Large intestine (tissue), 3 donors: ENCODE measurements at regions not wholly inside any gene's neighbourhood (a gene's known extent, or its start where the extent isn't known, plus 50 kb on each side); places are given as distances from the start of the nearest gene placed in this dataset.

Experiments used
- DNase-seq, 2 donors: peaks; one replicate each; pipeline versions ENCODE4 v3.0.0 to v3.0.0-alpha.2; 2013
- H3K27ac ChIP-seq: one replicate; pipeline ENCODE4 v1.5.1; 2013; ENCODE audit warnings: low read length
- H3K27me3 ChIP-seq: 2 replicates; pipeline ENCODE4 v1.6.1; 2013; ENCODE audit warnings: low read length; ENCODE audit not compliant: control insufficient read depth, insufficient read depth
- H3K36me3 ChIP-seq: 2 replicates; pipeline ENCODE4 v1.6.1; 2013; ENCODE audit warnings: low read length; ENCODE audit not compliant: control insufficient read depth, insufficient read depth
- H3K4me1 ChIP-seq: one replicate; pipeline ENCODE4 v1.6.1; 2013; ENCODE audit warnings: low read length; ENCODE audit not compliant: control insufficient read depth, insufficient read depth
- H3K4me3 ChIP-seq: one replicate; pipeline ENCODE4 v1.5.1; 2013; ENCODE audit warnings: low read length
- H3K9me3 ChIP-seq: one replicate; pipeline ENCODE4 v1.6.1; 2013; ENCODE audit warnings: mild to moderate bottlenecking, low read depth, low read length, moderate library complexity; ENCODE audit not compliant: control insufficient read depth
- whole genome bisulfite sequencing: methylation state at CpG from one replicate; pipeline ENCODE4 v1.1.5; 2013; ENCODE audit warnings: low lambda C conversion rate; ENCODE audit not compliant: insufficient coverage; 5-methylcytosine and 5-hydroxymethylcytosine counted together

DNA sequence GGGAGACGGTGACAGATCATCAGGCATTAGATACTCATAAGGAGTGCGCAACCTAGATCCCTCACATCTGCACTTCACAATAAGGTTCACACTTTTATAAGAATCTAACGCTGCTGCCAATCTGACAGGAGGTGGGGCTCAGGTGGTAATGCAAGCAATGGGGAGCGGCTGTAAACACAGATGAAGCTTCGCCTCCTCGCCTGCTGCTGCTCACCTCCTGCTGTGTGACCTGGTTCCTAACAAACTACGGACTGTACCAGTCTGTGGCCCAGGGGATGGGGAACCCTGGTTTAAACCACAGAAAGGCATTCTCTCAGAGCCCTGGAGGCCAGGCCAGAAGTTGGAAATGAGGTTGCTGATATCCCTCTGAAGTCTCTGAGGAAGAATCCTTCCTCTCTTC lies 323.6 kb downstream of the DRD1 start:
- peaks cover 2% of the 10 kb centered on the region for H3K27me3 ChIP-seq
- H3K9me3 ChIP-seq: no peaks in the 10 kb centered on the region
- H3K4me1 ChIP-seq: no peaks in the 10 kb centered on the region
- no peak for DNase-seq
- no CpG with 5 or more reads among the region's 7 CpGs for WGBS
- H3K27ac ChIP-seq: no peak overlapping the region
- H3K4me3 ChIP-seq: no peak overlapping the region
- no peaks in the 10 kb centered on the region for H3K36me3 ChIP-seq

DNA sequence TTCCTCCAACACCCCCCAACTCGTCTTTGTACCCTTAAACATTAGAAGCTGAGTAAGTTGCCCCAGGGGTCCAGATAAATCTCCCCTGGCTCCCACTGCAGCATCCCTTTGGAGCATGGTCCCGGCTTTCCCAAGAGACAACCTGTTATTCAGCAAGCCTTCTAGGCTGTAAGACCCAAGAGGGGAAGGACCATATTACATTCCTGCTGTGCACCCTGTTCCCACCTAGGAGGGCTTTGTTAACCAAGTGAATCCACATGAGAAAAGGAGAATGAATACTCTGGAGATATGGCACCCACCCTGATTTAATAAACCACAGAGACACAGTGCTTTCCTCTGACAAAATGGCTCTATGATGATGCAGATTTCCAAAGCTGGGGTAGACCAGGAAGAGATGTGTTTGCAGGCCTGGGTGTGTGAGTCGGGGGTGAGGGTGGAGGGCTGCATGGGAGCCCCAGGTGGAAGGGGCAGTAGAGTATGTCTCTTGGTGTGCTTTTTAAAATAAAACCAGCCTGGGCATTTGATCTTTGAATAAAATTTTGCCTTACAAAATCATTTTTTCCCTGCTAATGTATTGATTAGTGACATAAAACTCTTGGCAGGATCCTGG lies 325.2 kb downstream of the DRD1 start:
- DNase-seq: no peak
- peaks cover 5% of the 10 kb centered on the region for H3K27me3 ChIP-seq
- H3K36me3 ChIP-seq: no peaks in the 10 kb centered on the region
- no peaks in the 10 kb centered on the region for H3K4me1 ChIP-seq
- no peak overlapping the region for H3K27ac ChIP-seq
- WGBS: 80% methylated on average over 1 of the region's 3 CpGs
- H3K9me3 ChIP-seq: no peaks in the 10 kb centered on the region
- no peak overlapping the region for H3K4me3 ChIP-seq

GRCh38 chr5:175116466-175117048 lies 327.4 kb downstream of the DRD1 start:
- WGBS: 100% methylated on average over 1 of the region's 3 CpGs
- Histone ChIP-seq H3K27ac (no peak overlapping the region), H3K4me1 (no peaks in the 10 kb centered on the region), H3K36me3 (no peaks in the 10 kb centered on the region), H3K27me3 (peaks cover 5% of the 10 kb centered on the region), H3K4me3 (no peak overlapping the region), H3K9me3 (no peaks in the 10 kb centered on the region)
- DNase-seq: no peak

GRCh38 chr5:175115831-175116230 lies 328.2 kb downstream of the DRD1 start:
- H3K27me3 ChIP-seq: peaks cover 5% of the 10 kb centered on the region
- H3K4me1 ChIP-seq: no peaks in the 10 kb centered on the region
- no peaks in the 10 kb centered on the region for H3K9me3 ChIP-seq
- no peak overlapping the region for H3K27ac ChIP-seq
- WGBS: no CpG with 5 or more reads among the region's 9 CpGs
- no peak for DNase-seq
- H3K4me3 ChIP-seq: no peak overlapping the region
- no peaks in the 10 kb centered on the region for H3K36me3 ChIP-seq

DNA sequence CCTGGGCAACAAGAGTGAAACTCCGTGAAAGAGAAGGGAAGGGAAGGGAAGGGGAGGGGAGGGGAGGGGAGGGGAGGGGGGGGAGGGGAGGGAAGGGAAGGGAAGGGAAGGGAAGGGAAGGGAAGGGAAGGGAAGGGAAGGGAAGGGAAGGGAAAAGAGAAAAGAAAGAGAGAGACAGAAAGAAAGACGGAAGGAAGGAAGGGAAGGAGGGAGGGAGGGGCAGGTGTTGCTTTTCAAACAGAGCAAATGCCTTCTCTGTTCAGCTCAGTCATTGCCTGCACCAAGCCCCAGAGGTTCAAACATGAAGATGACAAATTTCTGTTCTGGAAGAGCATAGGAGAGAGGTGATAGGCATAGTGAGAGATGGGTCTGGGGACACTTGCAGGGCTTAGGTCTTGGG lies 330.0 kb downstream of the DRD1 start:
- DNase-seq: no peak
- H3K27me3 ChIP-seq: peaks cover 5% of the 10 kb centered on the region
- H3K36me3 ChIP-seq: no peaks in the 10 kb centered on the region
- 100% methylated on average over 1 of the region's 2 CpGs for WGBS
- H3K4me3 ChIP-seq: no peak overlapping the region
- H3K9me3 ChIP-seq: peaks cover 3% of the 10 kb centered on the region
- no peaks in the 10 kb centered on the region for H3K4me1 ChIP-seq
- no peak overlapping the region for H3K27ac ChIP-seq

DNA sequence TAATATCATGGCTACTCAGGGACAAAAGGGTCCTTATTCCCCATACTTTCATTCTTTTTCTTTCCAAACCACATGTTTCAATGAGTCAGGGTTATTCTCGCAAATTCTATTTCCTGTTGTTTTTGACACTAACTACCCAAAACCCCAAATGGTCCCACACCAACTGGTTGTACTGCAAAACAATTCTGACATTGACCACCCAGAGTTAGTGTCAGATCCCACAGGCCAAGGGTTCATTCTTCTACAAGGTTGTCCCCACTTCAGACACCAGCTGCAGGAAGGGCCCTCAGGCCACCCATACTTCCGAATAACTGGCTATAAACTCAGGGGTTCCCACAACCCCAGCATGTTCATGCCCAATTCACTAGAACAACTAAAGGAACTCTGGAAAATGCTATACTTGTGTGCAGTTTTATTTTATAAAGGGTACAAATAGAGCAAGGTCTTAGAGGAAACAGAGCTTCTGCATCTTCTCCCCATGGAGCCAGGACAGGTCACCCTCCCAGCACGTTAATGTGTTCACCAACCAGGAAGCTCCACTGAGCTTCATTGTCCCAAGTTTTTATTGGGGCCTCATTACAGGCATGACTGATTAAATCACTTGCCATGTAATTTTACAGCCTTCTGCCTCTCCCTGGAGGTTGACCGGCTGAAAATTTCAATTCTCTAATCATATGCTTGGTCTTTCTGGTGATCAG lies 334.8 kb downstream of the DRD1 start:
- no peak for DNase-seq
- H3K36me3 ChIP-seq: no peaks in the 10 kb centered on the region
- 100% methylated on average over 1 of the region's 4 CpGs for WGBS

GRCh38 chr5:175107865-175108264 lies 336.1 kb downstream of the DRD1 start:
- Histone ChIP-seq H3K36me3 (no peaks in the 10 kb centered on the region), H3K27ac (no peak overlapping the region), H3K4me3 (no peak overlapping the region), H3K4me1 (no peaks in the 10 kb centered on the region), H3K27me3 (peaks cover 7% of the 10 kb centered on the region), H3K9me3 (peaks cover 3% of the 10 kb centered on the region)
- WGBS: 90% methylated on average over 4 of the region's 5 CpGs
- DNase-seq: no peak

More for the DNA sequence above, 334.8 kb downstream of the DRD1 start:
- no peak overlapping the region for H3K4me3 ChIP-seq
- H3K9me3 ChIP-seq: peaks cover 3% of the 10 kb centered on the region
- H3K4me1 ChIP-seq: no peaks in the 10 kb centered on the region
- no peak overlapping the region for H3K27ac ChIP-seq
- H3K27me3 ChIP-seq: peaks cover 6% of the 10 kb centered on the region

GRCh38 chr5:175107028-175107588 lies 336.9 kb downstream of the DRD1 start:
- H3K4me3 ChIP-seq: no peak overlapping the region
- H3K9me3 ChIP-seq: peaks cover 3% of the 10 kb centered on the region
- DNase-seq: no peak
- no peaks in the 10 kb centered on the region for H3K4me1 ChIP-seq
- H3K36me3 ChIP-seq: no peaks in the 10 kb centered on the region
- WGBS: no CpG with 5 or more reads among the region's 1 CpG
- no peak overlapping the region for H3K27ac ChIP-seq
- H3K27me3 ChIP-seq: peaks cover 7% of the 10 kb centered on the region

- DNase-seq: no peak
- WGBS: 67% methylated on average over 1 of the region's 7 CpGs
- H3K4me1 ChIP-seq: no peaks in the 10 kb centered on the region
- H3K36me3 ChIP-seq: no peaks in the 10 kb centered on the region
- H3K9me3 ChIP-seq: peaks cover 3% of the 10 kb centered on the region
- H3K27me3 ChIP-seq: peaks cover 7% of the 10 kb centered on the region
- H3K4me3 ChIP-seq: no peak overlapping the region
- H3K27ac ChIP-seq: no peak overlapping the region
Observed at GRCh38 chr5:175104677-175105076, 339.3 kb downstream of the DRD1 start.

DNA sequence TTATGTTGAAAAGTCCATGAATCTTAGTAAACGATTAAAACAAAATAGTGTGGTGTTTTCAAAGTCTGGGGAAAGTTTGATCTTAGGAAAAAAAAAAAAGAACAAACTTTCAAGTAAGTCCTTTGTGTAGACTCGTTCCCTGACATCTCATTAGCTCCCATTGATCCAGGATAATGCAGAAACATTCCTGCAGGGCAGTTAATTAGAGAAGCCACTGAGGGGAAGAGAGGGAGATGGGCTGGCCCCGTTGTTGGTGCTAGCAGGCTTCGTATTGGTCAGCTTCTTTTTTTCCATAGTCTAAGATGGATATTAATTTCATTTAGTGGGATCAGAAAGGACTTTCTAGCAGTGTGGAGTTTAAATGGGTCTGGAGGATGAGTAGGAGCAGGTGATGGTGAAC lies 340.2 kb downstream of the DRD1 start:
- Histone ChIP-seq H3K27me3 (peaks cover 7% of the 10 kb centered on the region), H3K4me1 (no peaks in the 10 kb centered on the region), H3K36me3 (no peaks in the 10 kb centered on the region), H3K27ac (no peak overlapping the region), H3K9me3 (no peaks in the 10 kb centered on the region), H3K4me3 (no peak overlapping the region)
- 68% methylated on average over 3 of the region's 4 CpGs for WGBS
- no peak for DNase-seq
